Liver (tissue), 8 donors: ENCODE measurements at regions not wholly inside any gene's neighbourhood (a gene's known extent, or its start where the extent isn't known, plus 50 kb on each side); places are given as distances from the start of the nearest gene placed in this dataset.

ENCODE experiments used
- DNase-seq: peaks from one replicate; pipeline ENCODE4 v3.0.0-alpha.2; 2017; ENCODE audit warnings: low spot score
- H3K27ac ChIP-seq, 2 donors: one replicate each; pipeline ENCODE4 v1.7.0; 2013; ENCODE audit warnings: inconsistent platforms in 2 of 2, low read length in 2 of 2, control low read depth in 1 of 2, low read depth in 1 of 2, mild to moderate bottlenecking in 1 of 2
- H3K27me3 ChIP-seq, 4 donors: one replicate each; pipeline versions ENCODE4 v1.6.1 to v1.7.0; 2013; ENCODE audit warnings: low read length in 3 of 4, inconsistent platforms in 1 of 4, mild to moderate bottlenecking in 1 of 4, moderate library complexity in 1 of 4; ENCODE audit not compliant: control insufficient read depth in 4 of 4, insufficient read depth in 4 of 4
- H3K36me3 ChIP-seq, 4 donors: one replicate each; pipeline versions ENCODE4 v1.6.1 to v1.7.0; 2013; ENCODE audit warnings: low read length in 3 of 4, mild to moderate bottlenecking in 3 of 4, low read depth in 1 of 4, moderate library complexity in 1 of 4; ENCODE audit not compliant: control insufficient read depth in 4 of 4, insufficient read depth in 3 of 4
- H3K4me1 ChIP-seq, 4 donors: one replicate each; pipeline versions ENCODE4 v1.6.1 to v1.7.0; 2013; ENCODE audit warnings: low read length in 3 of 4, mild to moderate bottlenecking in 3 of 4, moderate library complexity in 1 of 4; ENCODE audit not compliant: control insufficient read depth in 4 of 4, insufficient read depth in 4 of 4
- H3K4me3 ChIP-seq, 3 donors: one replicate each; pipeline versions ENCODE4 v1.6.1 to v1.7.0; 2013; ENCODE audit warnings: low read length in 3 of 3, control low read depth in 1 of 3, low read depth in 1 of 3, mild to moderate bottlenecking in 1 of 3
- H3K9ac ChIP-seq, 2 donors: one replicate each; pipeline ENCODE4 v1.7.0; 2013; ENCODE audit warnings: low read length in 2 of 2, mild to moderate bottlenecking in 2 of 2, moderate library complexity in 2 of 2, control low read depth in 1 of 2, low read depth in 1 of 2
- H3K9me3 ChIP-seq, 4 donors: one replicate each; pipeline versions ENCODE4 v1.6.1 to v1.7.0; 2013; ENCODE audit warnings: low read length in 3 of 4; ENCODE audit not compliant: control insufficient read depth in 4 of 4
- ATF3 ChIP-seq: IDR thresholded peaks from 2 replicates; pipeline ENCODE4 v1.6.1; 2016; ENCODE audit warnings: antibody characterized with exemption
- CTCF ChIP-seq: fragments of 150-350 bp; IDR thresholded peaks from 2 replicates; pipeline ENCODE4 v1.5.1; 2017; ENCODE audit warnings: improper control_type of control experiment, low read depth, low read length; ENCODE audit not compliant: missing input control
- EGR1 ChIP-seq, 2 donors: IDR thresholded peaks; 2 replicates each; pipeline ENCODE4 v1.6.1; 2016 to 2018; ENCODE audit warnings: antibody characterized with exemption in 2 of 2, low read depth in 2 of 2
- FOXA1 ChIP-seq: IDR thresholded peaks from 2 replicates; pipeline ENCODE4 v1.6.1; 2016; ENCODE audit warnings: antibody characterized with exemption
- FOXA2 ChIP-seq: IDR thresholded peaks from 2 replicates; pipeline ENCODE4 v1.6.1; 2016; ENCODE audit warnings: antibody characterized with exemption
- GABPA ChIP-seq, 2 donors: IDR thresholded peaks in 1 of 2; conservative IDR thresholded peaks in 1 of 2; 2 replicates each; pipeline ENCODE4 v1.6.1; 2016; ENCODE audit warnings: antibody characterized with exemption in 2 of 2, mild to moderate bottlenecking in 1 of 2, moderate library complexity in 1 of 2
- HNF4A ChIP-seq, 2 donors: conservative IDR thresholded peaks; 2 replicates each; pipeline ENCODE4 v1.6.1; 2016; ENCODE audit warnings: antibody characterized with exemption in 2 of 2, mild to moderate bottlenecking in 2 of 2
- HNF4G ChIP-seq: IDR thresholded peaks from 2 replicates; pipeline ENCODE4 v1.6.1; 2016; ENCODE audit warnings: antibody characterized with exemption
- JUND ChIP-seq, 2 donors: IDR thresholded peaks; 2 replicates each; pipeline ENCODE4 v1.6.1; 2016; ENCODE audit warnings: antibody characterized with exemption in 2 of 2
- MAX ChIP-seq: IDR thresholded peaks from 2 replicates; pipeline ENCODE4 v1.6.1; 2016; ENCODE audit warnings: antibody characterized with exemption
- NR2F2 ChIP-seq: IDR thresholded peaks from 2 replicates; pipeline ENCODE4 v1.6.1; 2016; ENCODE audit warnings: antibody characterized with exemption
- RAD21 ChIP-seq, 2 donors: IDR thresholded peaks; 2 replicates each; pipeline ENCODE4 v1.6.1; 2016; ENCODE audit warnings: antibody characterized with exemption in 2 of 2, mild to moderate bottlenecking in 2 of 2
- REST ChIP-seq: IDR thresholded peaks from 2 replicates; pipeline ENCODE4 v1.6.1; 2016; ENCODE audit warnings: antibody characterized with exemption, mild to moderate bottlenecking
- RXRA ChIP-seq, 2 donors: IDR thresholded peaks; 2 replicates each; pipeline ENCODE4 v1.6.1; 2017 to 2018; ENCODE audit warnings: antibody characterized with exemption in 2 of 2, mild to moderate bottlenecking in 1 of 2
- TAF1 ChIP-seq: conservative IDR thresholded peaks from 2 replicates; pipeline ENCODE4 v1.6.1; 2016; ENCODE audit warnings: antibody characterized with exemption, mild to moderate bottlenecking
- YY1 ChIP-seq: IDR thresholded peaks from 2 replicates; pipeline ENCODE4 v1.6.1; 2016; ENCODE audit warnings: antibody characterized with exemption, mild to moderate bottlenecking
- WGBS: extraction: QIAGEN DNeasy Blood & Tissue Kit; methylation state at CpG from one replicate; pipeline ENCODE4 v1.1.7; 2013; 5-methylcytosine and 5-hydroxymethylcytosine counted together
- donor health status: healthy.
- donor health status: healthy.
- donor health status: healthy.
- donor health status: healthy.
- donor health status: healthy.

- 77% methylated on average over 5 of the region's 5 CpGs for WGBS
- no peaks in the 10 kb centered on the region for H3K4me1 ChIP-seq
These were observed 199.0 kb upstream of the CXXC4 start for GRCh38 chr4:104693601-104694201.

GRCh38 chr4:104716584-104716983 is 221.9 kb upstream of the CXXC4 start:
- WGBS, result 91% methylated on average over 2 of the region's 2 CpGs
- TF ChIP-seq HNF4G (no peak), YY1 (no peak), TAF1 (no peak), HNF4A (conservative IDR thresholded peaks at IDR 0.05) (no peak), REST (no peak), FOXA1 (no peak), RAD21 (IDR thresholded peaks at IDR 0.05) (no peak), NR2F2 (no peak), ATF3 (no peak), EGR1 (IDR thresholded peaks at IDR 0.05; ENCODE audit: low read depth in 2 of 2) (no peak), GABPA (IDR thresholded peaks at IDR 0.05 in 1 of 2, conservative IDR thresholded peaks at IDR 0.05 in 1 of 2) (no peak), RXRA (IDR thresholded peaks at IDR 0.05) (no peak), MAX (no peak), FOXA2 (no peak)

More at GRCh38 chr4:104693601-104694201, 199.0 kb upstream of the CXXC4 start:
- no peak for DNase-seq
- Histone ChIP-seq H3K36me3 (no peaks in the 10 kb centered on the region), H3K9me3 (no peaks in the 10 kb centered on the region), H3K27me3 (no peaks in the 10 kb centered on the region), H3K4me3 (no peak overlapping the region), H3K27ac (no peak overlapping the region), H3K9ac (no peak overlapping the region)
- no peak for TF ChIP-seq MAX
- TF ChIP-seq ATF3, result no peak
- peak; percentile 72 to 73 for TF ChIP-seq RAD21 (IDR thresholded peaks at IDR 0.05)
- no peak for TF ChIP-seq JUND (IDR thresholded peaks at IDR 0.05)
- peak; percentile 44 for TF ChIP-seq CTCF
- no peak for TF ChIP-seq GABPA (IDR thresholded peaks at IDR 0.05 in 1 of 2, conservative IDR thresholded peaks at IDR 0.05 in 1 of 2)

More at GRCh38 chr4:104716584-104716983, 221.9 kb upstream of the CXXC4 start:
- H3K36me3 ChIP-seq, result no peaks in the 10 kb centered on the region
- H3K4me1 ChIP-seq, result no peaks in the 10 kb centered on the region
- no peak overlapping the region for H3K27ac ChIP-seq
- DNase-seq, result no peak
- H3K9ac ChIP-seq, result no peak overlapping the region
- H3K27me3 ChIP-seq, result no peaks in the 10 kb centered on the region
- H3K4me3 ChIP-seq, result no peak overlapping the region
- H3K9me3 ChIP-seq, result no peaks in the 10 kb centered on the region
